HG03135 (cell line): ENCODE measurements at regions not wholly inside any gene's neighbourhood (a gene's known extent, or its start where the extent isn't known, plus 50 kb on each side); places are given as distances from the start of the nearest gene placed in this dataset.

Experiments used
- ATAC-seq: cut with Tn5 transposase; IDR thresholded peaks from one replicate; pipeline ENCODE4 v1.9.1; 2021; ENCODE audit warnings: mild to moderate bottlenecking, moderate library complexity; ENCODE audit not compliant: unreplicated experiment

DNA sequence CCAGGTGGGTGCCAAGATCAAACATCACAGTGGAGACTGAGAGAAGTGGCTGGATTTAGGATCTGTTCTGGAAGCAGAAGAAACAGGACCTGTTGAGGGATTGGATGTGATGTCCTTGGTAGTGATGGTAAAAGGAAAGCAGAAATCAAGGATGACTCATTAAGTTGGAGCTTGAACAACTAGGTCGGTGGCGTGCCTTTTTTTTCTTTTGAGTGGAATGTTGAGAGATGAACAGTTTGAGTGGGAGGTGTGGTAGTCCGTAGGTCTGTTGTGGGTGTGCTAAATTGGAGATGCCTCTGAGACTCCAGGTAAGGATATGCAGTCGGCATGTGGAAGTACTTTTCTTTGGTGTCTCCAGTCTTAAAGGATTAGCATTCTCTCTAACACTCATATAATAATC is 92.1 kb upstream of the IL12B start:
- ATAC-seq = no peak

DNA sequence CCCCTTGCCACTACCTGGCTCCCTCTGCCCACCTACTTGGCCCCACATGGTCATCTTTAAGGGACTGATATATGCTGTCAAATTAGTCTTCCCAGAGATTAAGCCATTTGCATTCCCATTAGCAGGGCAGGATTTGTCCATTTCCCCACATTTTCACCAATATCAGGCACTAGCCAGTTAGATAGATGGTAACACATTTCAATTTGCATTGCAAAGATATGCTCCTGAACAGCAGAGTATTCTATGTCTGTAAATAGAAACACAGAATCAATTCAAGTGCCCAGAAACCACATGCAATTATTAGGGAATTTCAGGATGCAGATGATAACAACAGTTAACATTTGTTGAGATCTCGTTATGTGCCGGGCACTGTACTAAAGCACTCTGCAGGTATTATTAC is 92.6 kb upstream of the IL12B start:
- no peak for ATAC-seq

DNA sequence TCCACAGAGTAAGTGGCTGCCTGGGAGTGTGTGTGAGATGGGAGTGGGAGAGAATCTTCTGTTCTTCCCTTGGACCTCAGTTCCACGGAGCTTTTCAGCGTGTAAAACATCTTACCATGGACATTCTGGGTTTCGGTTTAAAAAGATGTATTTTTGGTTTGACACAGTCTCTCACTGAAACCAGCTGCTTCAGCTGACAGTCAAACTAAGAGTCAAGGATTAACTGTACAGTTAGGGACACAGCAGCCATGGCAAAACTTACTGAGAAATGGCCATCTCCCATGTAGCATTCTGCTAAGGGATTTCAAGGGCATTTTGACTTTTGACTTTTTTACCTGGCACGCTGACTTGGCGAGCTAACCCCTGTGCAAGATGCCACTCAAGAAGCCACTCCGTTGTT is 93.8 kb upstream of the IL12B start:
- ATAC-seq = no peak

DNA sequence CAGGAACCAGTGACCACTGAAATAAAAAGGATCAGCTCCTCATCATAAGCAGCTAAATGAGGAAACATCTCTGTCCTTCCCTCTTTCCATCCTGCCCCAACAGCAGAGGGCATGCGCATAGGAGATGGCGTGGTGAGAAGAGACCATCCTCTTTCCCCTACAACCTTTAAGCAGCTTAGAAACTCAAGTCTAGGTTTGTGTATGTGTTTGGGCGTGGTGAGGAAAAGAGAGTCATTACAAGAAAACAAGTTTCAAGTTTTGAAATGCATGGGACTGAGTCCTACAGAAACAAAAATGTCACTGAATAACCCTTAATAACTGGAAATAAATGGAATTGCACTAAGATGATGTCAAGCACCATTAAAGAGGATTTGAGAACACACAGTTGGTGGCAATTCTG is 96.4 kb upstream of the IL12B start:
- ATAC-seq = no peak

GRCh38 chr5:159427180-159428012 is 97.1 kb upstream of the IL12B start:
- ATAC-seq = peak; percentile 60

GRCh38 chr5:159430361-159431012 is 100.2 kb upstream of the IL12B start:
- ATAC-seq = no peak

GRCh38 chr5:159435855-159436254 is 105.6 kb upstream of the IL12B start:
- ATAC-seq = no peak

DNA sequence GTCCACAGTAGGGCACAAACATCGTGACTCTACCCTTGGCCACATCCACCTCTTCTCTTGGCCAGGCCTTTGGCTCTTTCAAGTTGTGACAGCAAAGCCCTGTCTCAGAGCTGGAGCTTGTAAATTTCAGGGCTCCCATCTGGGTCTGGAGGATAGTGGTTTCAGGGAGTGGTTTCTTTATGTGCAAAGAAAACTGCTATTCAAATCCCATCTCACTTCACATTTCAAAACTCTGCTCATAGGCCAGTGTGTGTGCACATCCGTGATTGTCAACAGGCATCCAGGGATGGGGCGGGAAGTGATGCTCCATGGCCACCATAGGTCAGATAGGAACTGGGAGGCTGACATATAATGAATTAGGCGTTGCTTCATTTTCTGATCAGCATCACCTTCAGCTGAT is 107.8 kb upstream of the IL12B start:
- no peak for ATAC-seq

- ATAC-seq = no peak
These were observed 108.7 kb upstream of the IL12B start for GRCh38 chr5:159439002-159439401.

- ATAC-seq = no peak
These were observed 109.9 kb upstream of the IL12B start for GRCh38 chr5:159440235-159440634.

DNA sequence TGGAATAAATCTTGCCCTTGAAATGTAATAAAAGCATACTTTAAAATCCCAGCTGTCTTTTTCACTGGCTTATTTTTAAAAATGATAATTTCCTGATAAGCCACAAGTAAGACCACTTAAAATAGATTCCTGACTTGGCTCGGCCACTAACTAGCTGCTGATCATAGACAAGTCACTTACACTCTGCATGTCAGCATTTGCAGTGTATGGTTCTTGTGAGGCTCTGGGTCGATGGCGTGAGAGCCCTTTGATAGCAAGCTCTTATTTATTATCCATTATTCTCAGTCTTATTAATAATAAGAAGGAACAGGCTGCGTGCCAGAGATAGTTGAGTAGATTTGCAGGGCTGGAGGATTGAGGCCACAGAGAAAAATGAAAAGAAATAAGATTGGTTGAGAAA is 110.7 kb upstream of the IL12B start:
- no peak for ATAC-seq

DNA sequence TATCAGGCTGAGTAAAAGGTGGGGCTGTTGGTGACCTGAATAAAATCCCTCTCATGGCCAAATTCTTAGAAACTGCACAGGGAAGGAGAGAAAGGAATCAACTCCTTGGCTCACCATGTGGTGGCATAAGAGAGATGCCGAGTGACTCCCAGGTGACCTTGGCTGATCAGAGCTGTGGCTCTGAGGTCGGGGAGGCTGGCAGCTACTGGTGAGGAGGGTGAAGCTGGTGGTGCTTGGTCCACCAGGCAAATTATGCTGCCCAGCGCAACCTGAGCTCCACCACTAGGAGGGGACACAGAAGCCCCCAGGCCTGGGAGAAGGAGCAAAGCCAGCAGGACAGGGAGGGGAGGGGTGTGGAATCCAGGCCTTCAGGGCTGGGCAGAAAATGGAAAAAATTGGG is 111.2 kb upstream of the IL12B start:
- no peak for ATAC-seq

- no peak for ATAC-seq
These were observed 112.0 kb upstream of the IL12B start for GRCh38 chr5:159442206-159442850.

DNA sequence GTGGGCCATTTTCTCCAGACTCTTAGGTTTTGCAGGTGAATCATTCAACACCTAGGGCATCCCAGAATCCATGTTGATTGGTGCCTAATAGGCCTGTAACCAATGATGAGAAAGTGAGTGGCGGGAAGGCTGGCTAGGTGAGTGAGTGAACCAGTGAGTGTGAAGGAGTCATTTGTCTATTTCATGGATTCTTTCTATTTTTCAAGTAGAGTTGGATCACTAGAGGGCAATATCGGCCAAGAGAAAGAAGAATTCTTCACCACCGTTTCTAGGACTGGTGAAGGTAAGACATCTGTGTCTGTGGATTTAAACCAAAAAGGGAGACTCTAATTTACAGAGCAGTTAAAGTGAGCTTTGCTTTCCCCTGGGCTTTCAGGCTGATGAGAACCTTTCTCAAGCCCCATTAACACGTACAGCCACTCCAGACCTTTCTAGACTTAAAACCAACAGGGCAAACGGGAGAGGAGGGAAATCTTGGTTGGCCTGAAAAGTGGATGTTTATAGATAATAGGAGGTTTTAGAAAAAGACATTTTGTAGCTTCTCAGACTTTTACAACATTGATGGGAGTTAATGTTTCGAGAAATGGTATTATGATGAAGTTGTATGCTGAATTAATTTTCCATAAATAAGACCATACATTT is 114.3 kb upstream of the IL12B start:
- ATAC-seq = no peak

DNA sequence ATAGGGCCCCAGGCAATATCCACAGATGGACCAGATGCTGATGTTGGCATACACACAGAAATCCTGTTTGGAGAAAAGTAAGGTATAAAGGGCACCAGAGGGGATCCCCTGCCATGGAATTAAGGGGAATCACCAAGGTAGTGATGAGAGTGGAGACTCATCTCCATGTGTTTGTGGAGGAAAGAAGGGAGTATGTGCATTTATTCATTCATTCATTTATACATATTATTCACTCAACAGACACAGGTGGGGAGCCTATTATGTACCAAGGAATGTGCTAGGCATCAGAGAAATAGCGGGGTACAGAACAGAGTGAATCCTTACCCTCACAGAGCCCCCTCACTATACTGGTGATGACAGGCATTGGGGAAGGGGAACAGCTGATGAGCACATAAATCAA is 116.8 kb upstream of the IL12B start:
- ATAC-seq = no peak

- no peak for ATAC-seq
These were observed 118.6 kb upstream of the IL12B start for GRCh38 chr5:159448841-159449407.

GRCh38 chr5:159449925-159450324 is 119.6 kb upstream of the IL12B start:
- ATAC-seq = no peak

- no peak for ATAC-seq
These were observed 120.1 kb upstream of the IL12B start for GRCh38 chr5:159450417-159450816.

DNA sequence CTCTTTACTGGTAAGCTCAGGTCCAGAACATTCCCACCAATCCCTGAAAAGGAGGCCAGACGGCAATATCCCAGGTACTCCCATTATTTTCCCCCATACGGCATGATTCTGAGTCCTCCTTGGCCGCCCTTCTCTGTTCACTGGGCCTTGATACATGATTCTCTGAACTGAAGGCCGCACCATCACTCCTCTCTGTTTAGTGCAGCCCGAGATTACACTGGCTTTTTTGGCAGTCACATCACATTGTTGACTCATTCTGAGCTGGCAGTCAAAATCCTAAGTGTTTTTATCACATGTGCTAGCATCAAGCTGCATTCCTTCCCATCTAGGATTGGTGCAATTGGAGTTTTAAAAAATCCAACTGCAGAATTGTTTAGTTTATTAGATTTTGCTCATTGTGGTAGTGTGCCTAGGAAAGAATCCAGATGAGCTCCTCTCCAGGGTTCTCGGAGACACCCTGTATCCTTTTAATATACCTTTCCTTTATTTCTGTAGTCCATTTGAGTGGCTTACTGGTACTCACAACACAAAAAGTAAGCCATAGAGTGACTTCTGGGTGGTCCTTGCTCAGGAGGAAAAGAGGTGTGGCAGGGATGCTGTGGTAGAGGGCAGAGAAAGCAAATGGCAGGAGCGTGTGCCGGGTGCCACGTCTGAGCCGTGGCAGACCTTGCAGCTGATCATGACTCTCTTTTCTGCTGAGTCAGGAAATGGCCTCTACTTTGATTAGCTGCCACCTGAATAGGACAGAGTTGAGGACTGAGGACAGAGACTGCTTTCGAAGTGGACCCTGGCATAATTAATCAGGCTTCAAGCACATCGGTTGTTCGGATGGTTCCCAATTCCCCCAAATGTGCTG is 121.1 kb upstream of the IL12B start:
- ATAC-seq = no peak

DNA sequence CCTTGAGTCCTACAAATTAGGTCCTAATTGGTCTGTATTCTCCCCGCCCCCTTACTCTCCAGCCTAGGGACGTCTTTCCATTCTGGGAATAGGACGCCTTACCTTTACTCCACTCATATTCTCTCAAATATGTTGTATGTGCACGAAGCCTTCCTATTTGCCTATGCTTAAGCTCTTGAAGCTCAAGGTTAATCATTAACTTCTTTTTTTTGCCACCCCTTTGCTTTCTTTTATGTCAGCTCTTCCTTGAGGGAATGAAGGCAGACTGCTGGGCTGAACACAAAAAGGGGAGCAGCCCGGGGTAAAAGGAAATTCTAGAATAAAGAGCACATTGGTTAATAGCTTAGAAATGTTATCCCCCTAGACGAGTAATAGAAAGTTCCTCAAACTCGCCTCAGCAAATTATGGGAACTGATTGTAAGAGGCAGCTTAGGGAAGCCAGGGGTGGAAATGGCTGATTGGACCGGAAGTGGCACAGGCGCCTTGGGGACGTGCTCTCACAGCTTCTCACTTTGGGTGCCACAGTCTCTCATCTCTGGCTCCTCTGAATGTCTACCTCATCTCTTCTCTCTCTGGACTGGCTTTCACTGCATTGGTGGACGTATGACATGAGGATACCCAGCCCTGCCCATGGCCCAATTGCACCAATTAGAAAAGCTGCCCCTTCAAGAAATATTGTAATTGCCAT is 122.3 kb upstream of the IL12B start:
- no peak for ATAC-seq
